Panc1 (cell line): ENCODE measurements at regions not wholly inside any gene's neighbourhood (a gene's known extent, or its start where the extent isn't known, plus 50 kb on each side); places are given as distances from the start of the nearest gene placed in this dataset.

Source experiments
- ATAC-seq: fragments of 200-7000 bp; cut with Tn5 transposase; 2 replicates; pipeline ENCODE4 v1.9.1; 2020; ENCODE audit warnings: mild to moderate bottlenecking, moderate library complexity
- BruUV-seq: library from RNA; stranded (reverse); fragments of 400-500 nt; replicated peaks from 2 replicates; lab custom pipeline; 2021; lab: Mats Ljungman, UMichigan
- CTCF ChIA-PET: fragments of 300-600 bp; sonication (Branson Sonifier 250); formaldehyde crosslinking; loops from one replicate; lab custom pipeline; 2022; ENCODE audit warnings: antibody characterized with exemption; lab: Charles Lee
- POLR2A ChIA-PET: fragments of 300-600 bp; sonication (Branson Sonifier 250); formaldehyde crosslinking; loops from one replicate; lab custom pipeline; 2022; ENCODE audit warnings: antibody characterized with exemption; lab: Charles Lee
- DNase-seq: peaks from one replicate; pipeline ENCODE4 v3.0.0-alpha.2; 2010; ENCODE audit warnings: low read depth, low spot score
- H3K27ac ChIP-seq: 2 replicates; pipeline ENCODE4 v1.5.1; 2011; ENCODE audit warnings: mild to moderate bottlenecking, low read length, inconsistent platforms
- H3K27me3 ChIP-seq: fragments of 200-500 bp; sonication (Bioruptor generic); 2 replicates; pipeline ENCODE4 v1.6.0; 2014; ENCODE audit warnings: low read length, inconsistent platforms; ENCODE audit not compliant: control insufficient read depth, insufficient read depth
- H3K36me3 ChIP-seq: fragments of 200-500 bp; sonication (Bioruptor generic); 2 replicates; pipeline ENCODE4 v1.5.1; 2014; ENCODE audit warnings: inconsistent platforms, mild to moderate bottlenecking, low read length, moderate library complexity; ENCODE audit not compliant: control insufficient read depth, insufficient read depth
- H3K4me1 ChIP-seq: 2 replicates; pipeline ENCODE4 v1.5.1; 2011; ENCODE audit warnings: inconsistent platforms, mild to moderate bottlenecking, low read length, moderate library complexity; ENCODE audit not compliant: control insufficient read depth, insufficient read depth
- H3K4me3 ChIP-seq, 2 experiments: 2 replicates each; pipeline ENCODE4 v1.5.1; 2011 to 2012; ENCODE audit warnings: low read depth in 2 of 2, low read length in 2 of 2, mild to moderate bottlenecking in 2 of 2, inconsistent platforms in 1 of 2, moderate library complexity in 1 of 2
- H3K9me3 ChIP-seq: fragments of 200-500 bp; sonication (Bioruptor generic); 2 replicates; pipeline ENCODE4 v1.5.1; 2014; ENCODE audit warnings: low read depth, mild to moderate bottlenecking, inconsistent platforms, low read length, moderate library complexity; ENCODE audit not compliant: control insufficient read depth, insufficient read depth
- POLR2AphosphoS5 ChIP-seq: IDR thresholded peaks from 2 replicates; pipeline ENCODE4 v1.6.1; 2012; ENCODE audit warnings: mild to moderate bottlenecking, low read depth, low read length, moderate library complexity
- SIN3A ChIP-seq: IDR thresholded peaks from 2 replicates; pipeline ENCODE4 v1.6.1; 2012; ENCODE audit warnings: low read depth, mild to moderate bottlenecking, low read length, moderate library complexity, borderline replicate concordance; ENCODE audit not compliant: insufficient read depth
- TCF7L2 ChIP-seq: IDR thresholded peaks from 2 replicates; pipeline ENCODE4 v1.6.1; 2011; ENCODE audit warnings: mild to moderate bottlenecking, low read depth, low read length, inconsistent platforms
- in situ Hi-C: cut with HindIII; loops from 2 replicates; pipeline ENCODE4 v1.10.0; 2016; ENCODE audit warnings: low sequenced_read_pairs, low pct_unique_long_range_greater_than_20kb
- intact Hi-C: fragments of 100-400 bp; cut with micrococcal nuclease; formaldehyde crosslinking; loops from one replicate; pipeline ENCODE4 v1.10.0; 2022; ENCODE audit not compliant: unreplicated experiment
- TF ChIP-seq, protein P1 (sequence below), 2 experiments: IDR thresholded peaks; 2 replicates each; pipeline ENCODE4 v1.6.1; 2011 to 2012; ENCODE audit warnings: low read depth in 2 of 2, control low read depth in 1 of 2, low read length in 1 of 2, mild to moderate bottlenecking in 1 of 2, moderate library complexity in 1 of 2; ENCODE audit not compliant: insufficient read depth in 1 of 2
- TF ChIP-seq, protein P2 (sequence below): fragments of 450-650 bp; IDR thresholded peaks from 2 replicates; pipeline ENCODE4 v1.5.1; 2017; ENCODE audit warnings: mild to moderate bottlenecking

DNA sequence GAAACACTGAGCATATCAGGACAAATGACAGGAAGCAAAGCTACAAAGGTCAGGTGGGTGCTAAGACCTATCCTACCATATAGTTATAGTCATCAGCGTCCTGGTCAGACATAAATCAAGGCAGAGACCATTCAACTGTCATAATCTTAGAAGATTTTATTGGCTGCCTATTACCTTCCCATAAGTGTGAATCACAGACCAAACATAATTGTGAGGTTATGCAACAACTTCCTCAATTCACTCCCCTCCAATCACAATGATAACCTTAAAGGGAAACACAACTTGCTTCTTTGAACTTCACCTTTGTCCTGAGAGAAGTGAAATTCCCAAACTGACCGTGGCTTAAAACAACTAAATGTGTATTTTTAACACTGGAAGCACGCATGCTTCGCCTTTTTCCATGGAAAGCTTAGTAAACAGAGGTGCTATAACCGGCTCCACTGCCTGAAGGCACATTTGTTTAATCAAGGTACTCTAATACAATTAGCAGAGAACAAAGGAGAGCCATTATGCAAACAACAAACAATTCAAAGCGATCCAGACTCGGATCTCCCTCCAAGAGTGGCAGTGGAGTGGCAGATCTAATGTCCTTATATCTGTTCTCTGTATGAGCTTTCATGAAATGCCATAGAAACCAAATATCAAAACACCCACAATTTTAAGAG is 84.9 kb downstream of the TMEM114 start:
- no peaks in the 10 kb centered on the region for H3K36me3 ChIP-seq
- in situ Hi-C loops = no loop called here
- no peak for ATAC-seq
- H3K27ac ChIP-seq = no peak overlapping the region
- no TSS peak for BruUV-seq
- peaks cover 24% of the 10 kb centered on the region for H3K27me3 ChIP-seq
- intact Hi-C loops = no loop called here
- no peaks in the 10 kb centered on the region for H3K4me1 ChIP-seq
- CTCF ChIA-PET = no interaction called here
- no peak for DNase-seq
- H3K9me3 ChIP-seq = no peaks in the 10 kb centered on the region
- TF ChIP-seq, protein P1, sequence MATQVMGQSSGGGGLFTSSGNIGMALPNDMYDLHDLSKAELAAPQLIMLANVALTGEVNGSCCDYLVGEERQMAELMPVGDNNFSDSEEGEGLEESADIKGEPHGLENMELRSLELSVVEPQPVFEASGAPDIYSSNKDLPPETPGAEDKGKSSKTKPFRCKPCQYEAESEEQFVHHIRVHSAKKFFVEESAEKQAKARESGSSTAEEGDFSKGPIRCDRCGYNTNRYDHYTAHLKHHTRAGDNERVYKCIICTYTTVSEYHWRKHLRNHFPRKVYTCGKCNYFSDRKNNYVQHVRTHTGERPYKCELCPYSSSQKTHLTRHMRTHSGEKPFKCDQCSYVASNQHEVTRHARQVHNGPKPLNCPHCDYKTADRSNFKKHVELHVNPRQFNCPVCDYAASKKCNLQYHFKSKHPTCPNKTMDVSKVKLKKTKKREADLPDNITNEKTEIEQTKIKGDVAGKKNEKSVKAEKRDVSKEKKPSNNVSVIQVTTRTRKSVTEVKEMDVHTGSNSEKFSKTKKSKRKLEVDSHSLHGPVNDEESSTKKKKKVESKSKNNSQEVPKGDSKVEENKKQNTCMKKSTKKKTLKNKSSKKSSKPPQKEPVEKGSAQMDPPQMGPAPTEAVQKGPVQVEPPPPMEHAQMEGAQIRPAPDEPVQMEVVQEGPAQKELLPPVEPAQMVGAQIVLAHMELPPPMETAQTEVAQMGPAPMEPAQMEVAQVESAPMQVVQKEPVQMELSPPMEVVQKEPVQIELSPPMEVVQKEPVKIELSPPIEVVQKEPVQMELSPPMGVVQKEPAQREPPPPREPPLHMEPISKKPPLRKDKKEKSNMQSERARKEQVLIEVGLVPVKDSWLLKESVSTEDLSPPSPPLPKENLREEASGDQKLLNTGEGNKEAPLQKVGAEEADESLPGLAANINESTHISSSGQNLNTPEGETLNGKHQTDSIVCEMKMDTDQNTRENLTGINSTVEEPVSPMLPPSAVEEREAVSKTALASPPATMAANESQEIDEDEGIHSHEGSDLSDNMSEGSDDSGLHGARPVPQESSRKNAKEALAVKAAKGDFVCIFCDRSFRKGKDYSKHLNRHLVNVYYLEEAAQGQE (IDR thresholded peaks at IDR 0.05; ENCODE audit: insufficient read depth in 1 of 2, low read depth in 2 of 2, low read length in 1 of 2) = no peak
- TF ChIP-seq, protein P2, sequence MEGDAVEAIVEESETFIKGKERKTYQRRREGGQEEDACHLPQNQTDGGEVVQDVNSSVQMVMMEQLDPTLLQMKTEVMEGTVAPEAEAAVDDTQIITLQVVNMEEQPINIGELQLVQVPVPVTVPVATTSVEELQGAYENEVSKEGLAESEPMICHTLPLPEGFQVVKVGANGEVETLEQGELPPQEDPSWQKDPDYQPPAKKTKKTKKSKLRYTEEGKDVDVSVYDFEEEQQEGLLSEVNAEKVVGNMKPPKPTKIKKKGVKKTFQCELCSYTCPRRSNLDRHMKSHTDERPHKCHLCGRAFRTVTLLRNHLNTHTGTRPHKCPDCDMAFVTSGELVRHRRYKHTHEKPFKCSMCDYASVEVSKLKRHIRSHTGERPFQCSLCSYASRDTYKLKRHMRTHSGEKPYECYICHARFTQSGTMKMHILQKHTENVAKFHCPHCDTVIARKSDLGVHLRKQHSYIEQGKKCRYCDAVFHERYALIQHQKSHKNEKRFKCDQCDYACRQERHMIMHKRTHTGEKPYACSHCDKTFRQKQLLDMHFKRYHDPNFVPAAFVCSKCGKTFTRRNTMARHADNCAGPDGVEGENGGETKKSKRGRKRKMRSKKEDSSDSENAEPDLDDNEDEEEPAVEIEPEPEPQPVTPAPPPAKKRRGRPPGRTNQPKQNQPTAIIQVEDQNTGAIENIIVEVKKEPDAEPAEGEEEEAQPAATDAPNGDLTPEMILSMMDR = no peak
- TF ChIP-seq POLR2AphosphoS5 (no peak), TCF7L2 (no peak), SIN3A (no peak)
- no peak overlapping the region for H3K4me3 ChIP-seq
- POLR2A ChIA-PET = no interaction called here

GRCh38 chr16:8502446-8502845 is 87.9 kb downstream of the TMEM114 start:
- ChIA-PET POLR2A (no interaction called here), CTCF (no interaction called here)
- TF ChIP-seq POLR2AphosphoS5 (no peak), SIN3A (no peak), TCF7L2 (no peak)
- TF ChIP-seq, protein P1 (IDR thresholded peaks at IDR 0.05; ENCODE audit: insufficient read depth in 1 of 2, low read depth in 2 of 2, low read length in 1 of 2) = no peak
- TF ChIP-seq, protein P2 = no peak
- in situ Hi-C loops (no loop called here), intact Hi-C loops (no loop called here)
- BruUV-seq = no TSS peak
- H3K4me3 ChIP-seq = no peak overlapping the region
- DNase-seq = no peak
- no peaks in the 10 kb centered on the region for H3K36me3 ChIP-seq
- no peak overlapping the region for H3K27ac ChIP-seq
- no peak for ATAC-seq
- peaks cover 13% of the 10 kb centered on the region for H3K27me3 ChIP-seq
- no peaks in the 10 kb centered on the region for H3K4me1 ChIP-seq
- no peaks in the 10 kb centered on the region for H3K9me3 ChIP-seq
